ENCODE measurements at regions not wholly inside any gene's neighbourhood (a gene's known extent, or its start where the extent isn't known, plus 50 kb on each side); places are given as distances from the start of the nearest gene placed in this dataset.

DNA sequence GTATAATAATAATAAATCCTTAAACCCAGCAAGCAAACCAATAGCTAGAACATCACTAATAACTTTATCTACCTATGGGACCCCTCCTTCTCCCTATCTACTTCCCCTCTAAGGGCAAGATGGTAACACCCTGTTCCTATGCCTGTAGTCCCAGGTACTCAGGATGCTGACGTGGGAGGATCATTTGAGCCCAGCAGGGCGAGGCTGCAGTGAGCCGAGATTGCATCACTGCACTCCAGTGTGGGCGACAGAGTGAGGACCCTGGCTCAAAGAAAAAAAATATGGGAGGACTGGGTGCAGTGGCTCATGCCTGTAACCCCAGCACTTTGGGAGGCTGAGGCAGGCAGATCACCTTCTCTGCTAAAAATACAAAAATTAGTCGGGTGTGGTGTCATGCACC lies 143.1 kb upstream of the SLC45A1 start:
- H3K27me3 ChIP-seq (ENCODE audit: control insufficient read depth in 4 of 4, insufficient read depth in 4 of 4, low read length in 3 of 4) = no peaks in the 10 kb centered on the region
- H3K27ac ChIP-seq (ENCODE audit: low read depth in 1 of 2, low read length in 2 of 2) = peak overlapping the region in 1 of 2 donors; percentile 6
- no peak overlapping the region for H3K4me3 ChIP-seq (ENCODE audit: low read depth in 1 of 3, low read length in 3 of 3)
- 48% methylated on average over 5 of the region's 5 CpGs for WGBS
- peaks cover 0 to 8% (median 6%) of the 10 kb centered on the region in 4 donors for H3K9me3 ChIP-seq (ENCODE audit: control insufficient read depth in 4 of 4, low read length in 3 of 4)
- H3K36me3 ChIP-seq (ENCODE audit: control insufficient read depth in 4 of 4, insufficient read depth in 3 of 4, low read depth in 1 of 4, low read length in 3 of 4) = no peaks in the 10 kb centered on the region
- TF ChIP-seq HNF4G (IDR thresholded peaks at IDR 0.05) (no peak), HNF4A (conservative IDR thresholded peaks at IDR 0.05) (no peak), ATF3 (IDR thresholded peaks at IDR 0.05) (peak; percentile 26)
- H3K4me1 ChIP-seq (ENCODE audit: control insufficient read depth in 4 of 4, insufficient read depth in 4 of 4, low read length in 3 of 4) = peaks cover 4 to 19% (median 12%) of the 10 kb centered on the region in 4 donors
- DNase-seq (ENCODE audit: low spot score) = no peak
- H3K9ac ChIP-seq (ENCODE audit: low read depth in 1 of 2, low read length in 2 of 2) = peak overlapping the region in 1 of 2 donors; percentile 29

DNA sequence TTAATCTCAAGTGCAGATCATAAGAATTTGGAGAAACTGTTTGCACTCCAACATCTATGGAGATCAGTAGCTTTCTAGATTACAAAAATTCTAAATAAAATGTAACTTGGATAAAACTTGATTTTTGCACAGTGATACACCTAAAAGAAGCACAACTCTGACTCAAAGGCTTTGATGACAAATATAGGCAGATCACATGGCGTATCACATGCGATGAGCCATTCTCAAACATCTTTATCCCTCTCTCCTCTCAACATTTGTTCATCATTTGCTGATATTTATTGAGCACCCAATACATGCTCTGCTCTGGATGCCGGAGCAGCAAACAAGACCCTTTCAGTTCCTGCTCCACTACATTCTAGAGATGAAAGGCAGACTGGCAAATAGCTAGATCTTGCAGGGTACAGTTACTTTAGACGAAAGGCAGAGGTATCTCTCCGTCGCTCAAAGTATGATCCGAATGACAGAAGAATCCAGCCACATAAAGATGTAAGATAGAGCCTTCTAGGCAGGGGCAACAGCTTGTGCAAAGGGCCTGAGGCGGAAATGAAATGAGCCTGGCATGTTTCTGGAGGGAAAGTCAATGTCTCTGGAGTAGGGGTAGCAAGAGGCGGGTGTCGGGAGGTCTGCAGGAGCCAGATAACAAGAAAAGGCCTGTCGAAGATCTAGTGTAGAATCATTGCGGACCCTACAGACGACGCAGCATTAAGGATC lies 145.8 kb upstream of the ERRFI1 start:
- Histone ChIP-seq H3K27ac (ENCODE audit: low read depth in 1 of 2, low read length in 2 of 2) (peak overlapping the region; percentile 2 to 34), H3K4me1 (ENCODE audit: control insufficient read depth in 4 of 4, insufficient read depth in 4 of 4, low read length in 3 of 4) (peaks cover 6 to 34% (median 17%) of the 10 kb centered on the region in 4 donors), H3K9ac (ENCODE audit: low read depth in 1 of 2, low read length in 2 of 2) (no peak overlapping the region), H3K36me3 (ENCODE audit: control insufficient read depth in 4 of 4, insufficient read depth in 3 of 4, low read depth in 1 of 4, low read length in 3 of 4) (no peaks in the 10 kb centered on the region), H3K9me3 (ENCODE audit: control insufficient read depth in 4 of 4, low read length in 3 of 4) (no peaks in the 10 kb centered on the region), H3K27me3 (ENCODE audit: control insufficient read depth in 4 of 4, insufficient read depth in 4 of 4, low read length in 3 of 4) (no peaks in the 10 kb centered on the region), H3K4me3 (ENCODE audit: low read depth in 1 of 3, low read length in 3 of 3) (no peak overlapping the region)
- DNase-seq (ENCODE audit: low spot score) = no peak
- 98% methylated on average over 14 of the region's 14 CpGs for WGBS
- TF ChIP-seq HNF4G (IDR thresholded peaks at IDR 0.05) (no peak), JUND (IDR thresholded peaks at IDR 0.05) (no peak), ATF3 (IDR thresholded peaks at IDR 0.05) (no peak), FOXA2 (IDR thresholded peaks at IDR 0.05) (no peak), RAD21 (IDR thresholded peaks at IDR 0.05) (no peak), RXRA (IDR thresholded peaks at IDR 0.05) (no peak), GABPA (IDR thresholded peaks at IDR 0.05 in 1 of 2, conservative IDR thresholded peaks at IDR 0.05 in 1 of 2) (no peak), FOXA1 (IDR thresholded peaks at IDR 0.05) (no peak), SP1 (IDR thresholded peaks at IDR 0.05) (no peak), NR2F2 (IDR thresholded peaks at IDR 0.05) (no peak), YY1 (IDR thresholded peaks at IDR 0.05) (no peak), HNF4A (conservative IDR thresholded peaks at IDR 0.05) (no peak), TAF1 (conservative IDR thresholded peaks at IDR 0.05) (no peak)
- TF ChIP-seq, protein P1, sequence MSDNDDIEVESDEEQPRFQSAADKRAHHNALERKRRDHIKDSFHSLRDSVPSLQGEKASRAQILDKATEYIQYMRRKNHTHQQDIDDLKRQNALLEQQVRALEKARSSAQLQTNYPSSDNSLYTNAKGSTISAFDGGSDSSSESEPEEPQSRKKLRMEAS (IDR thresholded peaks at IDR 0.05) = no peak
- TF ChIP-seq, protein P2, sequence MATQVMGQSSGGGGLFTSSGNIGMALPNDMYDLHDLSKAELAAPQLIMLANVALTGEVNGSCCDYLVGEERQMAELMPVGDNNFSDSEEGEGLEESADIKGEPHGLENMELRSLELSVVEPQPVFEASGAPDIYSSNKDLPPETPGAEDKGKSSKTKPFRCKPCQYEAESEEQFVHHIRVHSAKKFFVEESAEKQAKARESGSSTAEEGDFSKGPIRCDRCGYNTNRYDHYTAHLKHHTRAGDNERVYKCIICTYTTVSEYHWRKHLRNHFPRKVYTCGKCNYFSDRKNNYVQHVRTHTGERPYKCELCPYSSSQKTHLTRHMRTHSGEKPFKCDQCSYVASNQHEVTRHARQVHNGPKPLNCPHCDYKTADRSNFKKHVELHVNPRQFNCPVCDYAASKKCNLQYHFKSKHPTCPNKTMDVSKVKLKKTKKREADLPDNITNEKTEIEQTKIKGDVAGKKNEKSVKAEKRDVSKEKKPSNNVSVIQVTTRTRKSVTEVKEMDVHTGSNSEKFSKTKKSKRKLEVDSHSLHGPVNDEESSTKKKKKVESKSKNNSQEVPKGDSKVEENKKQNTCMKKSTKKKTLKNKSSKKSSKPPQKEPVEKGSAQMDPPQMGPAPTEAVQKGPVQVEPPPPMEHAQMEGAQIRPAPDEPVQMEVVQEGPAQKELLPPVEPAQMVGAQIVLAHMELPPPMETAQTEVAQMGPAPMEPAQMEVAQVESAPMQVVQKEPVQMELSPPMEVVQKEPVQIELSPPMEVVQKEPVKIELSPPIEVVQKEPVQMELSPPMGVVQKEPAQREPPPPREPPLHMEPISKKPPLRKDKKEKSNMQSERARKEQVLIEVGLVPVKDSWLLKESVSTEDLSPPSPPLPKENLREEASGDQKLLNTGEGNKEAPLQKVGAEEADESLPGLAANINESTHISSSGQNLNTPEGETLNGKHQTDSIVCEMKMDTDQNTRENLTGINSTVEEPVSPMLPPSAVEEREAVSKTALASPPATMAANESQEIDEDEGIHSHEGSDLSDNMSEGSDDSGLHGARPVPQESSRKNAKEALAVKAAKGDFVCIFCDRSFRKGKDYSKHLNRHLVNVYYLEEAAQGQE (IDR thresholded peaks at IDR 0.05) = no peak
- TF ChIP-seq, protein P3, sequence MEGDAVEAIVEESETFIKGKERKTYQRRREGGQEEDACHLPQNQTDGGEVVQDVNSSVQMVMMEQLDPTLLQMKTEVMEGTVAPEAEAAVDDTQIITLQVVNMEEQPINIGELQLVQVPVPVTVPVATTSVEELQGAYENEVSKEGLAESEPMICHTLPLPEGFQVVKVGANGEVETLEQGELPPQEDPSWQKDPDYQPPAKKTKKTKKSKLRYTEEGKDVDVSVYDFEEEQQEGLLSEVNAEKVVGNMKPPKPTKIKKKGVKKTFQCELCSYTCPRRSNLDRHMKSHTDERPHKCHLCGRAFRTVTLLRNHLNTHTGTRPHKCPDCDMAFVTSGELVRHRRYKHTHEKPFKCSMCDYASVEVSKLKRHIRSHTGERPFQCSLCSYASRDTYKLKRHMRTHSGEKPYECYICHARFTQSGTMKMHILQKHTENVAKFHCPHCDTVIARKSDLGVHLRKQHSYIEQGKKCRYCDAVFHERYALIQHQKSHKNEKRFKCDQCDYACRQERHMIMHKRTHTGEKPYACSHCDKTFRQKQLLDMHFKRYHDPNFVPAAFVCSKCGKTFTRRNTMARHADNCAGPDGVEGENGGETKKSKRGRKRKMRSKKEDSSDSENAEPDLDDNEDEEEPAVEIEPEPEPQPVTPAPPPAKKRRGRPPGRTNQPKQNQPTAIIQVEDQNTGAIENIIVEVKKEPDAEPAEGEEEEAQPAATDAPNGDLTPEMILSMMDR (IDR thresholded peaks at IDR 0.05; ENCODE audit: low read depth, low read length, missing input control) = no peak
- TF ChIP-seq, protein P4, sequence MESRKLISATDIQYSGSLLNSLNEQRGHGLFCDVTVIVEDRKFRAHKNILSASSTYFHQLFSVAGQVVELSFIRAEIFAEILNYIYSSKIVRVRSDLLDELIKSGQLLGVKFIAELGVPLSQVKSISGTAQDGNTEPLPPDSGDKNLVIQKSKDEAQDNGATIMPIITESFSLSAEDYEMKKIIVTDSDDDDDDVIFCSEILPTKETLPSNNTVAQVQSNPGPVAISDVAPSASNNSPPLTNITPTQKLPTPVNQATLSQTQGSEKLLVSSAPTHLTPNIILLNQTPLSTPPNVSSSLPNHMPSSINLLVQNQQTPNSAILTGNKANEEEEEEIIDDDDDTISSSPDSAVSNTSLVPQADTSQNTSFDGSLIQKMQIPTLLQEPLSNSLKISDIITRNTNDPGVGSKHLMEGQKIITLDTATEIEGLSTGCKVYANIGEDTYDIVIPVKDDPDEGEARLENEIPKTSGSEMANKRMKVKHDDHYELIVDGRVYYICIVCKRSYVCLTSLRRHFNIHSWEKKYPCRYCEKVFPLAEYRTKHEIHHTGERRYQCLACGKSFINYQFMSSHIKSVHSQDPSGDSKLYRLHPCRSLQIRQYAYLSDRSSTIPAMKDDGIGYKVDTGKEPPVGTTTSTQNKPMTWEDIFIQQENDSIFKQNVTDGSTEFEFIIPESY (IDR thresholded peaks at IDR 0.05) = no peak
